GM10266 (cell line): ENCODE measurements at regions not wholly inside any gene's neighbourhood (a gene's known extent, or its start where the extent isn't known, plus 50 kb on each side); places are given as distances from the start of the nearest gene placed in this dataset.

ENCODE experiments used
- DNase-seq: peaks from one replicate; pipeline ENCODE4 v3.0.0; 2012; ENCODE audit errors: extremely low spot score
- CTCF ChIP-seq: IDR thresholded peaks from 2 replicates; pipeline ENCODE4 v1.5.1; 2012; ENCODE audit warnings: mild to moderate bottlenecking, low read depth; ENCODE audit not compliant: control insufficient read depth, insufficient read depth; ENCODE audit errors: missing control alignments

- TF ChIP-seq CTCF: no peak
- no peak for DNase-seq
Observed at GRCh38 chr16:86960266-86960665, 356.9 kb downstream of the C16orf95 start.

DNA sequence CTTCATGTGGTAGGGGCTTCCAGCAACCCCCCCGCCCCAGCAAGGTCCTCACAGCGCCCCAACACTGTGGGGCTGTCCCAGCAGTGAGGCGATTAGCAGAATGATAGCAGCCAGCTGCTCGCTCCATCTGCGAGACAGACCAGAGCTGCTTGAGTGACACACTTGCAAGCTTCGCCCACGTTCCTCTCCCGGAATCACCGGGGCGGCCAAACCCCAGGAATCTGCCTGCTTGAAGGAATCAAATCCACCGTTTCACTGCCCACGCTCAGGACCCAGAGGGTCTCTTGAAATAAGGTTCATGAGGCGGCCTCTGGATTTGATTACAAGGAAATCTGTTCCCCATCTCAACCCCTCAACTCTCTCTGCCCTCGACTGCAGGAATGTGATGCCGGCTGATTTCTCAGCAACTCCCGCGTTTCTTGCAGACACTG lies 356.0 kb downstream of the C16orf95 start:
- no peak for DNase-seq
- no peak for TF ChIP-seq CTCF

DNA sequence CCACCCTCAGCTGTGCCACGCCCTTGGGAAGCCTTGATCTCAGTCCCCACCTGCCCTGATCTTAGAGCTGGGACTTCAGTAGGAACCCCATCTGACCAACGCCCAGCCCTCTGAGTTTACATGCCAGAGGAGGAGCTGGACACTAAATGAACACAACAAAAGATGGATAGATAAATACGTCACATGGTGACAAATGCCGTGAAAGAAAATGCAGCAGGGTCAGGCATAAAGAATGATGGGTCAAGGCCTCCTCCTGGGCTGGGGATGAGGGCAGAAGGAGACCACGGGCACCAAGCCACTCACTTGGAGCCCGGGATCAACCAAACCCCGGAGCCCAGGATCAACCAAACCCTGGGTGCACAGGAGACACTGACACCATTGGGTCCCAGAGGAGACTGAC lies 354.9 kb downstream of the C16orf95 start:
- TF ChIP-seq CTCF: no peak
- no peak for DNase-seq

DNA sequence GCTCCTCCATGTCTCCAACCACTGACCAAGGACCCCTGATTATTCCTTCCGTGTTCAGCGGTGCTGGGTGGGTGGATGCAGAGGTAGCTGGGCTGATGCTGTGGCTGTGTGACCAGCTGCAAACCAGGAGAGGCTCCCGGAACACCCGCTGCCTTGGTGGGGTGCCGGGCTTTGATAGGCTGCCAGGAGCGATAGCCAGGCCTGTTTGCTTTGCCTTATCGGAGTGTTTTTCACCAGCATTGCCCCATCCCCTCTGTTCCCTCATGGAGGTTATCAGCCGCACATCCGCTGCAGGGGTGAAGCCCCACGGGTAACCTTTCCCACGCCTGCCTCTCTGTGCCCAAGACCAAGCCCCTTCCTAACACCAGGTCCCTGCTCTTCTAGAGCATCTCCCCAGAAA lies 354.3 kb downstream of the C16orf95 start:
- TF ChIP-seq CTCF: no peak
- no peak for DNase-seq

- TF ChIP-seq CTCF: no peak
- no peak for DNase-seq
Observed at GRCh38 chr16:86963600-86964575, 353.3 kb downstream of the C16orf95 start.

- no peak for TF ChIP-seq CTCF
- DNase-seq: no peak
Observed at GRCh38 chr16:86964796-86965241, 352.4 kb downstream of the C16orf95 start.

DNA sequence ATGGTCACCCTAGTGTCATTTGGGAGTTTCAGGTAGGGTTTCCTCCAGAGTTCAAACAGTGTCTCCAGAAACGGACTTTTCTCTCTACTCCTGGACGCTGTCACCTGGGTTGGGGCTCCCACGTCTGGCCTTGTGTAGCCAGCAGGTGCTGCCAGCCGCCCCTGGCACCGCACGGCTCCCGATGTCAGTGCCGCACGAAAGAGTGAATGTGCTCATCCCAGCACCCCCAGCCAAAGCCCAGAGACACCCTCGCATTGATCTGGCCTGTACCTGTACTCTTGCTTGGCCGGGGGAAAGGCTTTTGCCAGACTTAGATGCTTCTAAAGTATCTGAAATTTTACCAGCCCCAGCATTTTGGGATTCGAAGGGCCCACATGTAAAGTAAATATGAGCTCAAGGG lies 351.9 kb downstream of the C16orf95 start:
- no peak for TF ChIP-seq CTCF
- DNase-seq: no peak
